Heart left ventricle (tissue), 16 donors: ENCODE measurements at regions not wholly inside any gene's neighbourhood (a gene's known extent, or its start where the extent isn't known, plus 50 kb on each side); places are given as distances from the start of the nearest gene placed in this dataset.

Experiments
- ATAC-seq, 4 donors: fragments of 200-7000 bp; cut with Tn5 transposase; one replicate each; pipeline ENCODE4 v1.9.1; 2020 to 2022; ENCODE audit warnings: moderate library complexity in 4 of 4, mild to moderate bottlenecking in 3 of 4, moderate number of reproducible peaks in 1 of 4
- DNase-seq, 5 donors: peaks; one replicate each; pipeline ENCODE4 v3.0.0-alpha.2; 2020
- H3K27ac ChIP-seq, 12 donors: fragments of 200-600 bp; sonication (generic) in 4 of 12; one replicate each; pipeline versions ENCODE4 v1.5.0 to v1.8.0; 2016 to 2022; ENCODE audit warnings: mild to moderate bottlenecking in 2 of 12
- H3K27me3 ChIP-seq, 9 donors: fragments of 200-600 bp; sonication (generic) in 2 of 9; one replicate each; pipeline versions ENCODE4 v1.5.1 to v1.8.0; 2016 to 2022; ENCODE audit warnings: mild to moderate bottlenecking in 3 of 9
- H3K36me3 ChIP-seq, 9 donors: fragments of 200-600 bp; sonication (generic) in 2 of 9; one replicate each; pipeline versions ENCODE4 v1.5.0 to v1.8.0; 2018 to 2022; ENCODE audit warnings: mild to moderate bottlenecking in 2 of 9
- H3K4me1 ChIP-seq, 12 donors: fragments of 200-600 bp; sonication (generic) in 4 of 12; one replicate each; pipeline versions ENCODE4 v1.5.0 to v1.8.0; 2016 to 2022; ENCODE audit warnings: mild to moderate bottlenecking in 3 of 12
- H3K4me3 ChIP-seq, 12 donors: fragments of 200-600 bp; sonication (generic) in 4 of 12; one replicate each; pipeline versions ENCODE4 v1.5.0 to v1.8.0; 2017 to 2022; ENCODE audit warnings: mild to moderate bottlenecking in 9 of 12, moderate library complexity in 4 of 12
- H3K9me3 ChIP-seq, 12 donors: fragments of 200-600 bp; sonication (generic) in 4 of 12; one replicate each; pipeline versions ENCODE4 v1.5.0 to v1.8.0; 2016 to 2022; ENCODE audit warnings: mild to moderate bottlenecking in 1 of 12
- POLR2A ChIP-seq, 2 donors: fragments of 450-650 bp; IDR thresholded peaks; one replicate each; pipeline ENCODE4 v1.6.1; 2017; ENCODE audit warnings: antibody characterized with exemption in 2 of 2, mild to moderate bottlenecking in 2 of 2, moderate library complexity in 2 of 2
- WGBS, 4 donors: extraction: QIAGEN DNeasy Blood & Tissue Kit in 2 of 4; methylation state at CpG; one replicate each; pipeline versions ENCODE4 v1.1.5 to v1.1.7; 2013 to 2018; 5-methylcytosine and 5-hydroxymethylcytosine counted together
- intact Hi-C, 10 donors: fragments of 100-400 bp; cut with DNase I; formaldehyde crosslinking; loops; one replicate each; pipeline versions ENCODE4 v1.11.1 to v1.14.2; 2022
- TF ChIP-seq, protein P1 (sequence below), 12 donors: fragments of 200-600 bp; sonication (generic) in 4 of 12; IDR thresholded peaks; one replicate each; pipeline versions ENCODE4 v1.5.0 to v1.8.0; 2018 to 2022; ENCODE audit warnings: antibody characterized with exemption in 12 of 12, mild to moderate bottlenecking in 5 of 12
- donor health status: ischemic (EF 13 %, LVEDD 7.1; RV severe dilation, severe dysfunction).
- donor health status: healthy with polysubstance abuse.
- donor health status: DM: no; HTN: yes; CAD: no.
- donor health status: DM: no; HTN: no; CAD: no.
- donor health status: ischemic (EF 25% LVEDD 6.9; RV normal size, moderate dysfunction).
- donor health status: ischemic (EF 25% LVEDD 5.7; RV mildly dilated, moderate dysfunction).
- donor health status: healthy.
- donor health status: DM: yes; HTN: yes; CAD: no.
- donor health status: ischemic (EF 35%, LVEDD 5.7; RV mildly dilated, moderate dysfunction).
- donor health status: nonischemic (EF 11% LVEDD 7.7; RV severe dilation, severe dysfunction).
- donor health status: DM: yes; HTN: yes; CAD: no.
- donor health status: PGD.
- donor health status: ischemic (EF 29% LVEDD 5.4; RV normal size, mild dysfunction).
- donor health status: nonischemic (EF 23%, LVEDD 6.1; RV moderate dilation, normal function).

- no peak overlapping the region for H3K4me3 ChIP-seq
- 40 to 49% (median 47%) methylated on average over 2 of the region's 2 CpGs for WGBS, 4 donors
- no peaks in the 10 kb centered on the region for H3K36me3 ChIP-seq
- ATAC-seq (peak in 2 of 4 donors; percentile 36 to 58), DNase-seq (no peak)
- TF ChIP-seq, protein P1, sequence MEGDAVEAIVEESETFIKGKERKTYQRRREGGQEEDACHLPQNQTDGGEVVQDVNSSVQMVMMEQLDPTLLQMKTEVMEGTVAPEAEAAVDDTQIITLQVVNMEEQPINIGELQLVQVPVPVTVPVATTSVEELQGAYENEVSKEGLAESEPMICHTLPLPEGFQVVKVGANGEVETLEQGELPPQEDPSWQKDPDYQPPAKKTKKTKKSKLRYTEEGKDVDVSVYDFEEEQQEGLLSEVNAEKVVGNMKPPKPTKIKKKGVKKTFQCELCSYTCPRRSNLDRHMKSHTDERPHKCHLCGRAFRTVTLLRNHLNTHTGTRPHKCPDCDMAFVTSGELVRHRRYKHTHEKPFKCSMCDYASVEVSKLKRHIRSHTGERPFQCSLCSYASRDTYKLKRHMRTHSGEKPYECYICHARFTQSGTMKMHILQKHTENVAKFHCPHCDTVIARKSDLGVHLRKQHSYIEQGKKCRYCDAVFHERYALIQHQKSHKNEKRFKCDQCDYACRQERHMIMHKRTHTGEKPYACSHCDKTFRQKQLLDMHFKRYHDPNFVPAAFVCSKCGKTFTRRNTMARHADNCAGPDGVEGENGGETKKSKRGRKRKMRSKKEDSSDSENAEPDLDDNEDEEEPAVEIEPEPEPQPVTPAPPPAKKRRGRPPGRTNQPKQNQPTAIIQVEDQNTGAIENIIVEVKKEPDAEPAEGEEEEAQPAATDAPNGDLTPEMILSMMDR (IDR thresholded peaks at IDR 0.05) = no peak
- no peak for TF ChIP-seq POLR2A (IDR thresholded peaks at IDR 0.05)
- peaks cover 0 to 5% (median 0%) of the 10 kb centered on the region in 12 donors for H3K4me1 ChIP-seq
- H3K9me3 ChIP-seq = peaks cover 0 to 29% (median 4%) of the 10 kb centered on the region in 12 donors
- no peaks in the 10 kb centered on the region for H3K27me3 ChIP-seq
- H3K27ac ChIP-seq = no peak overlapping the region
- intact Hi-C loops = no loop called here
These were observed 827.0 kb downstream of the C12orf50 start for GRCh38 chr12:87202189-87202588.

GRCh38 chr12:87201598-87201997 is 827.6 kb downstream of the C12orf50 start:
- ATAC-seq = peak in 1 of 4 donors; percentile 68
- intact Hi-C loops = no loop called here
- H3K27ac ChIP-seq = no peak overlapping the region

DNA sequence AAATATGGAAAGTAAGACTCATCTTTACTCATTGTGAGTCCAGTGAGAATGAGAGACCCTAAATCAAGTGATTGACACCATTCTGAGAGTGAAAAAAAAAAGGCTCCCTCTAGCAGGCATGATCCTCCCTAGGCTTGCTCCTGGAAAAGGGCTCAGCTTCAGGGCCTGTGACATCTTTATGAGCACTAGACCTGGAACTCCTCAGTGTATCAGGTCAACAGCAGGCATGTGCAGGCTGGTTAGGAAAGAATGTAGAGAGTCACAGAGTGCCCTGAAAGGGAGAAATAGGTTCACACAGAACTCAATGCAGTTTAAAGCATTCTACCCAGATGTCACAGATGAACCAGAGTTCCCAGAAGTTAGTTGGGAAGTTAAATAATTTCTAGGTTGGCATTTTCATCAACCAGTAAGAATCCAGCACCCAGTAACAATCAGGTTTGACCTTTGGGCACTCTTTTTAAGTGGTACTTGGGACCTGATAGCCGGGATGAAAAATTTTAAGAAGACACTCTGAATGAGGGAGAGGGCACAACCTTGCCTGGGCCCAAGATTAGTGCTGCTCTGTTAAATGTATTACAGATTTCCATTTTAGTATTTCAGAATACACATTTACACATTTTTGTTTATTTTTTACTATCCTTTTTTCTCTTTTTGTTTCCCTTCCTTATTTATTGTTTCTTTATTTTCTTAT is 828.8 kb downstream of the C12orf50 start:
- peak in 1 of 4 donors; percentile 44 for ATAC-seq
- DNase-seq = no peak
- TF ChIP-seq, protein P1 (IDR thresholded peaks at IDR 0.05) = no peak
- no peak for TF ChIP-seq POLR2A (IDR thresholded peaks at IDR 0.05)
- intact Hi-C loops = no loop called here
- H3K27me3 ChIP-seq = no peaks in the 10 kb centered on the region
- H3K9me3 ChIP-seq = peaks cover 0 to 16% (median 4%) of the 10 kb centered on the region in 12 donors
- peaks cover 0 to 5% (median 0%) of the 10 kb centered on the region in 12 donors for H3K4me1 ChIP-seq
- no peak overlapping the region for H3K4me3 ChIP-seq
- no peak overlapping the region for H3K27ac ChIP-seq
- WGBS, 4 donors = 29 to 54% (median 49%) methylated on average over 1 of the region's 1 CpG
- no peaks in the 10 kb centered on the region for H3K36me3 ChIP-seq

More at GRCh38 chr12:87201598-87201997, 827.6 kb downstream of the C12orf50 start:
- Histone ChIP-seq H3K4me3 (no peak overlapping the region), H3K4me1 (peaks cover 0 to 5% (median 0%) of the 10 kb centered on the region in 12 donors), H3K36me3 (no peaks in the 10 kb centered on the region), H3K9me3 (peaks cover 0 to 28% (median 4%) of the 10 kb centered on the region in 12 donors), H3K27me3 (no peaks in the 10 kb centered on the region)
- no peak for TF ChIP-seq POLR2A (IDR thresholded peaks at IDR 0.05)
- TF ChIP-seq, protein P1 (IDR thresholded peaks at IDR 0.05) = no peak
- DNase-seq = no peak

DNA sequence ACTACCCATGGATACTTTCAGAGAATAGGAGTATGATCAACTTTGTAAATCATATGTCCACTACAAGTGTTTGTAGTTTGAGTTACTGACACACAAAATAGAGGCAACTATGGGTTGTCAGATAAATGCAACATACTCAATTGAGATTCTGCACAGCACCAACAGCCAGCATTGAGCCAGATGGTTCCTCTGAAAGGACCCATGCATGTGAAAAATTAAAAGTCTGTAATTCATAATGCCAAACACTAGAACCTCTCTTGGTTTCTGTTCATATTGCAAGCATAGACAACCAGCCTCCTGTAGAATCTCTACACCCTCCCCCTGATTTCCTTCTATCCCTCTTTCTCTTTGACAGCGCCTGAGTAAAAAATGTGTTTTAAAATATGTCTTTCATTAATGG is 831.0 kb downstream of the C12orf50 start:
- Histone ChIP-seq H3K27me3 (no peaks in the 10 kb centered on the region), H3K36me3 (no peaks in the 10 kb centered on the region), H3K9me3 (peaks cover 0 to 2% (median 0%) of the 10 kb centered on the region in 12 donors), H3K27ac (no peak overlapping the region), H3K4me3 (no peak overlapping the region), H3K4me1 (peaks cover 0 to 5% (median 0%) of the 10 kb centered on the region in 12 donors)
- WGBS, 4 donors = 89 to 95% (median 92%) methylated on average over 1 of the region's 1 CpG
- TF ChIP-seq, protein P1 (IDR thresholded peaks at IDR 0.05) = no peak
- no peak for TF ChIP-seq POLR2A (IDR thresholded peaks at IDR 0.05)
- ATAC-seq = no peak
- intact Hi-C loops = no loop called here
- DNase-seq = no peak
